SK-N-MC (cell line): ENCODE measurements at regions not wholly inside any gene's neighbourhood (a gene's known extent, or its start where the extent isn't known, plus 50 kb on each side); places are given as distances from the start of the nearest gene placed in this dataset.

Source experiments
- EZH2 ChIP-seq: fragments of 200-600 bp; sonication (generic); IDR thresholded peaks from one replicate; pipeline ENCODE4 v1.6.1; 2017; ENCODE audit warnings: antibody characterized with exemption
- POLR2AphosphoS5 ChIP-seq: IDR thresholded peaks from 2 replicates; pipeline ENCODE4 v1.6.1; 2012; ENCODE audit warnings: mild to moderate bottlenecking, low read depth, low read length, borderline replicate concordance

DNA sequence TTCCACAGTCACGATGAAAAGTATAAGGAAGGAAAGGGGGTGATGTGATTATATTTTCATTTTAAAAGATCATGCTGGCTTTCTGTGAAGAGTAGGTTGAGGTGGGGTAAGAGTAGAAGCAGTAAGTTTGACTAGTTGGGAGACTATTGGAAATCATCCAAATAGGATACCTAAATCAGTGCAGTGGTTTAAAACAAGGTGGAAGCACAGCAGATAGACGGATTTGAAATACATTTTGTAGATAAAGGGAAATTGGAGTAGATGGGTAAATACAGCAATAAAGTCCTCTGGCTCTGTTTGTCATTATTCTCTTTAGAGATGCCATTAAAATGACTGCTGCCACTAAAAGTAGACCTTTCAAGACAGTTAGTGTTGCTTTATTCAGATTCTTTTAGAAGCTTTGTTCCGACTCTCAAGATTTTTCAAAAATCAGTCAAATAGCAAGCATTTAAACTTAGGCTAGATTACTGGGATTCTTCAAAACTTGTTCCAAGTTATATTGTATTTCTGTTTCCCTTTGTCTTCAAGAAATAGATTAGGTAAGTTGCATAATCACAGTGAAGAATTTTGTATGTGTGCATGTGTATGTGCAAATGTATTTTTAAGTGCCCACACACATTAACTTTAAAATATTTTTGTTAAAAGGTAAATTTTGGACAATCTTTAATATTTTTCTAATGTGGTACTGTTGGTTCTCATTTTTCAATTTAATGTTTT lies 61.7 kb upstream of the DTNA start:
- TF ChIP-seq POLR2AphosphoS5 (no peak), EZH2 (no peak)
